CD14-positive monocyte (primary cell): ENCODE measurements at regions not wholly inside any gene's neighbourhood (a gene's known extent, or its start where the extent isn't known, plus 50 kb on each side); places are given as distances from the start of the nearest gene placed in this dataset.
"Not testable (repeated sequence)": the region's sequence is repeated elsewhere in the genome, so short reads cannot be mapped to it uniquely, and the experiment has no call there.

Experiments used
- DNase-seq, 3 donors: peaks; one replicate each; pipeline ENCODE4 v3.0.0-alpha.2; 2011 to 2022
- H2AFZ ChIP-seq: 2 replicates; pipeline ENCODE4 v1.6.0; 2012; ENCODE audit warnings: mild to moderate bottlenecking, low read depth, low read length, inconsistent platforms; ENCODE audit not compliant: insufficient read depth, poor library complexity, severe bottlenecking
- H3K27ac ChIP-seq, 2 donors: 1 replicate in 1 of 2; 2 replicates in 1 of 2; pipeline ENCODE4 v1.5.1; 2012 to 2013; ENCODE audit warnings: low read length in 2 of 2, control low read depth in 1 of 2, inconsistent platforms in 1 of 2, low read depth in 1 of 2, mild to moderate bottlenecking in 1 of 2
- H3K27me3 ChIP-seq, 2 donors: one replicate each; pipeline versions ENCODE4 v1.6.0 to v1.6.1; 2011 to 2013; ENCODE audit warnings: low read length in 2 of 2; ENCODE audit not compliant: control insufficient read depth in 2 of 2, insufficient read depth in 2 of 2
- H3K36me3 ChIP-seq, 2 donors: replicated peaks in 1 of 2; 1 replicate in 1 of 2; 2 replicates in 1 of 2; pipeline versions ENCODE4 v1.5.1 to v1.6.1; 2012 to 2013; ENCODE audit warnings: low read length in 2 of 2, control low read depth in 1 of 2, inconsistent platforms in 1 of 2, mild to moderate bottlenecking in 1 of 2; ENCODE audit not compliant: insufficient read depth in 2 of 2, control insufficient read depth in 1 of 2
- H3K4me1 ChIP-seq, 2 donors: 1 replicate in 1 of 2; 2 replicates in 1 of 2; pipeline versions ENCODE4 v1.5.1 to v1.6.1; 2012 to 2013; ENCODE audit warnings: low read length in 2 of 2, control low read depth in 1 of 2, inconsistent platforms in 1 of 2, mild to moderate bottlenecking in 1 of 2, moderate library complexity in 1 of 2; ENCODE audit not compliant: insufficient read depth in 2 of 2, control insufficient read depth in 1 of 2
- H3K4me2 ChIP-seq: replicated peaks from 2 replicates; pipeline ENCODE3; 2012; ENCODE audit warnings: low read length, moderate library complexity, mild to moderate bottlenecking; ENCODE audit not compliant: poor library complexity, severe bottlenecking; ENCODE audit errors: extremely low read depth
- H3K4me3 ChIP-seq, 3 experiments: fragments of 200-600 bp in 1 of 3; sonication (generic) in 1 of 3; replicated peaks in 1 of 3; 1 replicate in 2 of 3; 2 replicates in 1 of 3; pipeline ENCODE4 v1.5.1; 2011 to 2013; ENCODE audit warnings: low read length in 3 of 3, mild to moderate bottlenecking in 3 of 3, control low read depth in 2 of 3, low read depth in 2 of 3, inconsistent platforms in 1 of 3, moderate library complexity in 1 of 3
- H3K79me2 ChIP-seq: 2 replicates; pipeline ENCODE4 v1.6.0; 2012; ENCODE audit warnings: mild to moderate bottlenecking, control low read depth, inconsistent platforms, low read length, moderate library complexity; ENCODE audit not compliant: insufficient read depth
- H3K9ac ChIP-seq: 2 replicates; pipeline ENCODE4 v1.6.0; 2017; ENCODE audit warnings: low read length, mild to moderate bottlenecking; ENCODE audit not compliant: insufficient read depth, poor library complexity, severe bottlenecking
- H3K9me3 ChIP-seq, 2 donors: replicated peaks in 1 of 2; 1 replicate in 1 of 2; 2 replicates in 1 of 2; pipeline versions ENCODE4 v1.5.1 to v1.6.1; 2012 to 2013; ENCODE audit warnings: low read length in 2 of 2, control low read depth in 1 of 2; ENCODE audit not compliant: control insufficient read depth in 1 of 2, insufficient read depth in 1 of 2
- H4K20me1 ChIP-seq: 2 replicates; pipeline ENCODE4 v1.6.0; 2012; ENCODE audit warnings: mild to moderate bottlenecking, low read length, control low read depth, moderate library complexity; ENCODE audit not compliant: insufficient read depth
- H3K27ac Mint-ChIP-seq, 7 donors: one replicate each; pipeline ENCODE4 v1.8.0; 2020; ENCODE audit warnings: mild to moderate bottlenecking in 7 of 7, mixed read lengths in 7 of 7, moderate library complexity in 6 of 7, inconsistent platforms in 2 of 7
- H3K27me3 Mint-ChIP-seq, 3 donors: one replicate each; pipeline ENCODE4 v1.8.0; 2021 to 2022; ENCODE audit warnings: low read depth in 3 of 3, mild to moderate bottlenecking in 3 of 3, mixed read lengths in 3 of 3, moderate library complexity in 3 of 3, inconsistent platforms in 1 of 3
- H3K36me3 Mint-ChIP-seq, 2 donors: one replicate each; pipeline ENCODE4 v1.8.0; 2020; ENCODE audit warnings: mixed read lengths in 2 of 2, inconsistent platforms in 1 of 2, mild to moderate bottlenecking in 1 of 2
- H3K4me1 Mint-ChIP-seq: one replicate; pipeline ENCODE4 v1.8.0; 2020; ENCODE audit warnings: mild to moderate bottlenecking, mixed read lengths
- H3K4me3 Mint-ChIP-seq, 2 donors: one replicate each; pipeline ENCODE4 v1.8.0; 2020; ENCODE audit warnings: mild to moderate bottlenecking in 2 of 2, mixed read lengths in 2 of 2, moderate library complexity in 1 of 2
- H3K9me3 Mint-ChIP-seq, 7 donors: one replicate each; pipeline ENCODE4 v1.8.0; 2020 to 2022; ENCODE audit warnings: mixed read lengths in 7 of 7, mild to moderate bottlenecking in 6 of 7, moderate library complexity in 6 of 7, inconsistent platforms in 2 of 7
- CTCF ChIP-seq: fragments of 200-600 bp; IDR thresholded peaks from one replicate; pipeline ENCODE4 v1.8.0; 2022; ENCODE audit warnings: antibody characterized with exemption, mild to moderate bottlenecking
- WGBS: methylation state at CpG from one replicate; pipeline ENCODE4 v1.1.5; 2013; ENCODE audit warnings: missing lambda C conversion rate; ENCODE audit not compliant: insufficient coverage; 5-methylcytosine and 5-hydroxymethylcytosine counted together
- intact Hi-C, 2 donors: fragments of 100-400 bp; cut with micrococcal nuclease; formaldehyde crosslinking; loops; one replicate each; pipeline versions ENCODE4 v1.15.0 to v1.15.1; 2023

GRCh38 chr10:76769161-76769560, 868.4 kb downstream of the KCNMA1 start:
- no peaks in the 10 kb centered on the region for H3K36me3 ChIP-seq
- intact Hi-C loops, result no loop called here

GRCh38 chr10:76766682-76767081, 870.9 kb downstream of the KCNMA1 start:
- Histone ChIP-seq H3K79me2 (no peaks in the 10 kb centered on the region), H3K9me3 (no peaks in the 10 kb centered on the region), H3K4me1 (no peaks in the 10 kb centered on the region), H3K27ac (no peak overlapping the region), H3K9ac (no peak overlapping the region), H3K4me3 (no peak overlapping the region), H4K20me1 (no peaks in the 10 kb centered on the region), H2AFZ (no peak overlapping the region), H3K36me3 (no peaks in the 10 kb centered on the region), H3K4me2 (no peak overlapping the region), H3K27me3 (no peaks in the 10 kb centered on the region)
- Mint-ChIP-seq H3K4me3 (no peak overlapping the region), H3K4me1 (no peaks in the 10 kb centered on the region), H3K27ac (no peak overlapping the region), H3K27me3 (peaks cover 0 to 4% (median 4%) of the 10 kb centered on the region in 3 donors), H3K36me3 (no peaks in the 10 kb centered on the region), H3K9me3 (peaks cover 0 to 9% (median 0%) of the 10 kb centered on the region in 7 donors)
- no peak for TF ChIP-seq CTCF
- intact Hi-C loops, result no loop called here
- DNase-seq, result no peak
- 93% methylated on average over 3 of the region's 7 CpGs for WGBS

More at GRCh38 chr10:76769161-76769560, 868.4 kb downstream of the KCNMA1 start:
- H3K27ac Mint-ChIP-seq, result no peak overlapping the region
- WGBS, result 100% methylated on average over 1 of the region's 2 CpGs
- no peaks in the 10 kb centered on the region for H3K36me3 Mint-ChIP-seq
- no peaks in the 10 kb centered on the region for H3K79me2 ChIP-seq
- peaks cover 0 to 14% (median 4%) of the 10 kb centered on the region in 7 donors for H3K9me3 Mint-ChIP-seq
- H3K4me2 ChIP-seq, result no peak overlapping the region
- no peak overlapping the region for H3K27ac ChIP-seq
- no peaks in the 10 kb centered on the region for H3K4me1 ChIP-seq
- no peak overlapping the region for H3K9ac ChIP-seq
- no peaks in the 10 kb centered on the region for H3K9me3 ChIP-seq
- H3K4me1 Mint-ChIP-seq, result no peaks in the 10 kb centered on the region
- no peak overlapping the region for H2AFZ ChIP-seq
- no peak for DNase-seq
- H4K20me1 ChIP-seq, result no peaks in the 10 kb centered on the region
- H3K4me3 ChIP-seq, result no peak overlapping the region
- no peaks in the 10 kb centered on the region for H3K27me3 ChIP-seq
- no peak overlapping the region for H3K4me3 Mint-ChIP-seq
- no peak for TF ChIP-seq CTCF
- H3K27me3 Mint-ChIP-seq, result peaks cover 0 to 6% (median 2%) of the 10 kb centered on the region in 3 donors

- H3K9me3 ChIP-seq, H3K27me3 ChIP-seq, H3K4me1 ChIP-seq, H3K4me3 ChIP-seq, H3K36me3 ChIP-seq, intact Hi-C loops, H3K4me2 ChIP-seq, H3K27ac Mint-ChIP-seq, H3K9me3 Mint-ChIP-seq, H3K79me2 ChIP-seq, H3K27me3 Mint-ChIP-seq, H3K36me3 Mint-ChIP-seq, H3K4me1 Mint-ChIP-seq, H3K4me3 Mint-ChIP-seq, H3K9ac ChIP-seq, H2AFZ ChIP-seq, H3K27ac ChIP-seq, DNase-seq, H4K20me1 ChIP-seq: not testable (repeated sequence)
- WGBS, result 100% methylated on average over 1 of the region's 3 CpGs
Measured at GRCh38 chr10:76764921-76765320, 872.7 kb downstream of the KCNMA1 start.
